ENCODE measurements at regions not wholly inside any gene's neighbourhood (a gene's known extent, or its start where the extent isn't known, plus 50 kb on each side); places are given as distances from the start of the nearest gene placed in this dataset.

DNA sequence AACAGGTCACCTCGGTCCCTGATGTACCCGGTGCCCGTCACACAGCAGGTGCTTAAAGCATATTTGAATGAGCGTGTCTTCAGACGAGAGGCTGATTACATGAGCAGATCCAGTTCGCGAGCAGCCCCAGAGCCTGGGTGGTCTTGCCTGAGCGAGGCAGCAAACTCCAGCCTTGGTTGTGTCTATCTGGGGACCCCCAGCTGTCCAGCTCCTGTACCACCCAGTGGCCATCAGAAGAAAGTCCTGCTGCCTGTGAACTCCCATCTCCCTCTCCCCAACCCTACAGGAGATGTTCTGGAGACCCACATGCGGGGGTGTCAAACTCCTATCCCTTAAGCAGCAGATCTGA, 174.2 kb downstream of the PHETA1 start:
- no peak for DNase-seq

DNA sequence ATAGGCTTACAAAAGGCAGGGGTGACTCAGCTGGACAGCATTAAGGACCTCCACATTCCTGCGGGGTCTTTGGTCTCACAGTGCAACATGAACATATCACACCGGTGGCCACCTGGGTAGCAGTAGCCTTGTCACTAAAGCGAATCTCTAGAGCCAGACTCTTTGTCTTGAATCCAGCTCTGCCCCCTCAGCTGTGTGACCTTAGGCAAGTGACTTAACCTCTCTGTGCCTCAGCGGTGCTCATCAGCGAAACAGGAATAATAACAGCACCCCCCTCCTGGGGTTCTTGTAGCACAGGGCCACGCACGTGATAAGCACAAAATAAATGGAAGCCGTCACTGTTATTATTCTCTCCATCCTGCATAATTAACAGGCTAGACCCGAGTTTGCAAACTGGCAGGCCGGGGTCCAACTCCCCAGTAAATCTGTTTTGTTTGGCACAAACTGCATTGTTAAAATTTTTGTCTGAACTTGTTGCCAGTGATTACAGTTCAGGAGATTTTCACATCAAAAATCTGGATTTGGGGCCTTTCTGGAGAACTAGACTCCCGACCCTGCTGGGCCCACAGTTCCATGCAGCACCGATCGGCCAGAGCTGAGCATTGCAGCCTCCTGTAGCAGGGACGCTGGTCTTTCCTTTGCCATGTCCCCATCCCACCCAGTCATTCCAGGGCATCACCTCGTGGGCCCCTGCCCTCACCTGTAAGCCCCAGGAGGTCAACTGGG, 174.8 kb downstream of the PHETA1 start:
- DNase-seq = no peak

DNA sequence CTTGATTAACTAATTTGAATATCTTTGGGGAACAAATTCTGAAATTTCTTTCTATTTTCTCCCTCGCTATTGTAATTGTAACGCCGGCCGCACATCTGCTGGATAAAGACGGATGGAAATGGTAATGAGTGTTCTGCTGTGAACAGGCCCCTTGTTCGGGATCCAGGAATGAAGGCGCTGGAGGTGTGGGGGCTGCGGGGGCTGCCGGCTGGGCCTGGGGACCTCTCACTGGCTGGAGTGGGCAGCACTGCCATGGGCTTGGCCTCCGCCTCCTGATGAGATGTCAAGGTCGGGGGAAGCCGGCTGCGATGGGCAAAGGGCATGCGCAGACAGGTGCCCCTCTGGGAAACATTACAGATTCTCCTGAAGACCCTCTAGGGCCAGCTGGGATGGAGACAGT, 175.4 kb downstream of the PHETA1 start:
- no peak for DNase-seq

DNA sequence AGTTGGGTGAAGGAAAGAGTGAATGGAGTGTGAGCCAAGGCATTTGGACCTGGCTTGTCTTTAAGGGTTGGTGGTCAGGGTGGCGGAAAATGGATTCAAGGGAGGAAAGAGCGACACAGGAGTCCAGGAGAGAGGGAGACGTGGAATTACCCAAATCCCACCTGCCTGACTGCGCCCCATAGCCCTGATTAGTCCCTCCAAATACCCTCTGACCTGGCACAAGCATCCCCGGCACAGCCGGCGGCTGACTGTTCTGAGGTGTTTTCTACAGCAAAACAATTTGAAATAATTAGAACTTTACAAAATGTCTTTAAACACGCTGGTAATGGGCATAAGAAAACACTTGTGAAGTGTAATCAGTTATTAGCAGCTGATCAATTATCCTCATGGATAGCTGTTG, 175.8 kb downstream of the PHETA1 start:
- no peak for DNase-seq

DNA sequence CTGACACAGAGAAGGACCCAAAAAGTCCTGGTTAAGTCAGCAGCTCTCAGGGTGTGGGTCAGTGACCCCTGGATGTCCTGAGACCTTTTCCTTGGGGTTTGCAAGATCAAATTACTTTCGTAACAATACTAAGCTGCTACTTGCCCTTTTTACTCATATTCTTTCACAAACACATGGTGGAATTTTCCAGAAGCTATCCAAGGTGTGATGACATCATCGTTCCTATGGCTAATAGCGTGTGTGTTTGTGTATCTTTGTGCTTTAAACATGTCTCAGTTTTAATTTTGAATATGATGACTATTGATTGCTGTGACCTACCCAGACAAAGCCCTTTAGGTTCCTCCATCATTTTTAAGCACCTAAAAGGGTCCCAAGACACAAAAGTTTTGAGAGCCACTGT, 176.2 kb downstream of the PHETA1 start:
- DNase-seq = no peak

DNA sequence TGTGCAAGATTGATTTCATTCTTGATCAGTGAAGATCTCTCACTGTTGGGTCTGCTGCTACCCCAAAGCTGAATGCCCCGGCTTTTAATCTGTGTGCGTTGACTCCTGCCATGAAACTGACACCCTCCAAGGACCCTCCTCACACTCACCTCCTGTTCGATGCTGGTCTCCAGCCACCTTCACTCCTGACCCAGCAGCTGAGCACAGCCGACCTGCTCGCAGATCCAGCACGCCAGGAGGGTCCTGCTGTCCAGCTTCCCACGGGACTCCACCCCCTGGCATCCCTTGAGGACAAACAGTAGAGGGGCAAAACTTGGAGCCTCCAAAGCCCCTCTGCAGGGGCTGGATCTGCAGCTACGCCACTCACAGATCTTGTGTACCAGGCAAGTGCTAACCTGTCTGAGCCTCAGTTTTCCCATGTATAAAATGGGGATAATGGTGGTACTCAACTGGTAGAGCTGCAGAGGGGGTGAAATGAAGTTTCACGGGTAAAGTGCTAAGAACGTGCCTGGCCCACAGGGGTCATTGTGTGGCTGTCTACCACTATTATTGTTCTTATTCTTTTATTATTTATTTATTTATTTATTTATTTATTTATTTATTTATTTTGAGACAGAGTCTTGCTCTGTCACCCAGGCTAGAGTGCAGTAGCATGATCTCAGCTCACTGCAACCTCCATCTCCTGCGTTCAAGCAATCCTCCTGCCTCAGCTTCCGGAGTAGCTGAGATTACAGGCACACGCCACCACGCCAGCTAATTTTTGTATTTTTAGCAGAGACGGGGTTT, 178.0 kb downstream of the PHETA1 start:
- DNase-seq = no peak

DNA sequence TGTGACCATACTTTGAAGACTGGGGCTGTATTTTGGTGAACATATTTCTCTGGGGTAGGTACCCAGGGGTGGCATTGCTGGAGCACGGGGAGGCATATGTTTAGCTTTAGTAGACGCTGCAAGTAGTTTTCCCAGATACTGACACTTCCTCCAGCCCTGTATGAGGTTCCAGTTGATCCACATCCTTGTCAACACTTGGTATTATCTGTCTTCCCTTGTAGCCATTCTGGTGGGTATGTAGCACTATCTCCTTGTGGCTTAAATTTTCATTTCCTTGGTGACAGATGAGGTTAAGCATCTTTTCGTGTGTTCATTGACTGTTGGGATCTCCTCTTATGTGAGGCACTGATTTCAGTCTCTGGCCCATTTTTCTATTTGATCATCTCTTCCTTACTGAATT, 179.1 kb downstream of the PHETA1 start:
- DNase-seq = no peak

DNA sequence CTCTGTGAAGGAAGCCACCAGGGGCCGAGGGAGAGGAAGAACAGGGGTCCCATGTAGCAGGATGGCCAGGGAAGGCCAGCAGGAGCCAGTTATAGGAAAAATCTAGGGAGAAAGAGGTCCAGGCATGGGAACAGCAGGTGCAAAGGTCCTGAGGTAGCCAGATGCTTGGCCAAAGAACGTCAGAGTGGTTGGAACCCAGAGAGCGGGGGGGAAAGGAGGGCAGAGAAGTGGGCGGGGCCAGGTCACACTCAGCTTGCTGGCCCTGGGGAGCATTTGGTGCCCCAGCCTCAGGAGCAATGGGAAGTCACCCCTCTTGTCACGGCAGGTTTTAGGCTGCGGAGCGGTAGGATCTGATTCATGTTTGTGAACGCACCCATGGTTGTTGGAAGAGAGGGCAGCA, 180.5 kb downstream of the PHETA1 start:
- no peak for DNase-seq

DNA sequence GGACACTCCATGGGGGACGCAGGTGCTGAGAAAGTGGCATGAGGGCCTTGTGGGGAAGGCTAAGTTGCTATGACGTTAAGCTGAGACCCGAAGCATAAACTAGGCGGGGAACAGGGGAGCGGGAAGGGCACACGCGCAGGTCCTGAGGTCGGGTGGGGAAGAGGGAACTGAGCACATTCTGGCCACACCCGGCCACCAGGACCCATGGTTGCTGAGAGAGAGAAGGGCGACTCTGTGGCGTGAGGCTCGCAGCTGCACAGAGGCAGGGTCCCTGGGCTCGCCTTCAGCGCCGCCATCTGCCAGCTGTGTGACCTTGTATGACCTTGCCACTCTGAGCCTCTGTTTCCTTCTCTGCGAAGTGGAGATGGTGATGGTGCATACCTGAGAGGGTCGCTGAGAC, 182.5 kb downstream of the PHETA1 start:
- no peak for DNase-seq

DNA sequence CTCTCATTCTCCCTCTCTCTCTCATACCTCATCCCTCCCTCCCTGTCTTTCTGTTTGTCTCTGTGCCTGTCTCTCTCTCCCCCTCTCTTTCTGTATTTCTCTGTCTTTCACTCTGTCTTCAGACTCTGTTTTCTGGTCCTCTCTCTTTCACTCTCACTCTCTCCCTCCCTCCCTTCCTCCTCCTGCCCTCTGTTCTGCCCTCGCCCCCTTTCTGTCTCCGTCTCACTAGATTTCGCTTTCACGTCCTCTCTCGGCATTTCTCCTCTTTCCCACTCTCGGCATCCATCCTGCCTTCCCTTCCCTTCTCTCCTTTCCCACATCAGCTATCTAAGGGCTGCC, 183.0 kb downstream of the PHETA1 start:
- no peak for DNase-seq

DNA sequence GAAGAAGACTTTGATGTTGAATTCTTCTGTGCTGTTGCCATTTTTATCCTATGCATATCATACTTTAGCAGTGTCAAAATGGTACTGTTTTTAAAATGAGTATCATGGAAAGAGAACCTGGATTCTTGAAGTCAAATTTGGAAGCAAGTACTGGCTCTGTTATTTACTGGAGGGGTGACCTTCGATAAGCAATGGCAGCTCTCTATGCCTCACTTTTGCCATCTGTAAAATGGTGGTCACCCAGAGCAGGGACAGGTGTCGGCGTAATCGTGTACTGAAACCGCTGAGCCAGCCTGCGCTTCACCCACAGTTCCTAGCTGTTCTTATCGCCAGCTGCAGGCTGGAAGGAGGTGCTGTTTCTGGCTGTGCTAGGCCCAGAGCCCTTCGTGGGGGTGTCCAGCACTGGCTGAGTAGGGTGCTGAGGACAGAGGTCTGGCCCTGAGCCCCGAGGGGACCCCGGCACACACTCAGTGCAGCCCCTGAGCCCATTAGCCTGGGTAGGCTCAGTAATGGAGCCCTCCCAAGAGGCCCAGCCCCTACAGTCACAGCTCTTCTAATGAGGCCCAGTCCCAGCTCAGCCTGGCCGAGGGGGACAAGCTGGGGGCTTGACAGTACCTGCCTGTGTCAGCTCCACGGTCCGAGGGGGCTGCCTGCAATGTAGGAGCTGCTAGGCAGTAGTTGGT, 183.5 kb downstream of the PHETA1 start:
- no peak for DNase-seq

DNA sequence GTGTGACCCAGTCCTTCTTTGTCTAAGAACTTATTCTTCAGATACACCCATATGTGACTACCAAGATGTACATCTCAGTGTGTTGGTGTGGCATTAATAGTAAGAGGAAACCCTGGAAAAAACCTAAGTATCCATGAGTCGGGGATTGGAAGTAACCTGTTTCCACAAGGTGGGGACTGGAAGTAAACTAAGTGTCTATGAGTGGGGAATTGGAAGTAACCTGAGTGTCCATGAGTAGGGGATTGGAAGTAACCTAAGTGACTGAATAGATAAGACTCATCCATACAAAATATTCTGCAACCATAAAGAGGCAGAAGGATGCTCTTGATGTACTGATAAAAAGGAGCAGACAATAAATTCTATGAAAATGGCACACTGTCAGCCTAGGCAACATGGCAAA, 184.7 kb downstream of the PHETA1 start:
- no peak for DNase-seq

DNA sequence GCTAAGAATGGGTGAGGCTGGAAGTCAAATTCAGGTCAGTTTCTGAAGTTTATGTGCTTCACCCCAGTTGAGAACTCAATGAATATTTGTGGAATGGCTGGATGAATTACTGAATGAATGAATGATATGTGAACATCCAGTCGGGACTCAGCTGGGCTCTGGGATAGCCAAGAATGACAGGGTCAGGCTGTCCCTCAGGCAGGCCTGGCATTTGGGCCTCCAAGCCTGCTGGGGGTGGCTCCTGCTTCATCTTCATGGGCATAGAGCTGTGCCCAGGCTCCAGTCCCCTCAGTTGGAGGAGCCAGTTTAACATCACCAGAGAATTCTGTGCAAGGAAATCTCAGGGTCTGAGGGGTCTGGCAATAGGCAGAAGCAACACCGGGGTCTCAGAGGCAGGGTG, 185.8 kb downstream of the PHETA1 start:
- no peak for DNase-seq

DNA sequence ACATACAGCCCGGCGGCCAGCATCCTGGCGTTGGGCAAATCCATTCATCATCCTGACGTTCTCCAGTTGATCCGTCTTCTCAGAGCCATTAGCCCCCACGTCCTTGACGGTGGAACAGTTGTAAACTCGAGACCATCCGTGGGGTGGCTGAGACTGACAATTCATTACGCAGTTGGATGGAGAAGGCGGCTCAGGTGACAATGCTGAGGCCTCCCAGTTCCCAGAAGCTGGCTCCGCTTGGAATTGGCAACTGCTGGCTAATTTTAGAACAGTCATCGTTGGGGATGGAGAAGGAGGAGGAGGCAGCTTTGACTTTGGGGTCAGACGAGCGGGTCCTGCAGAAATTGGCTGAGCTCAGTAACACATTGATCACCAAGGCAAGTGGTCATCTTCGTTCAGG, 186.5 kb downstream of the PHETA1 start:
- DNase-seq = no peak

DNA sequence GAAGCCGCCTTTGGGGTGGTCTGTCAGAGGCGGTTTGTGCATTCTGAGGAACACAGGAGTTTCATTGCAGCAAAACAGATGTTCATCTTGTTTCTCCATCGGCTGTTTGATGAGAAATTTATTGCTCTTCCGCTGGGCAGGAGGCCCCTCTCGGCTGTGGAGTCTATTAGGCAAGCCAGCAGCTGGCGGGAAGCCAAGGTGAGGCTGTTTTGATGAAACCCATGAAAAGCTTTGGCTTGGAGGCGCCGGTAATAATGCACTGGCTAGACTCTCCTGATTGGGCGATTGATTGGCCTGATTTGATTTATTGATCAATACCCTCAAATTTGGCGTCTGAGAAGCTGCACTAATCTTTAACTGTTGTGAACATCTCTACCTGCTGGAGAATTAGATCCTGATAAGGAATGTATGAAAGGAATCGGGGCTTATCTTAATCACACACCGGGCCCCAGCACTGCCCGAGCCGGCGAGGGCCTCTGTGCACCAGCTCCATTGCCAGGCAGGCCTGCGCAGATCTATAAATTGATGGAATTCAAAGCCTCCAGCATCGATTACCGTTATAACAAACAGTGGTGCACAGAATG, 187.7 kb downstream of the PHETA1 start:
- no peak for DNase-seq

DNA sequence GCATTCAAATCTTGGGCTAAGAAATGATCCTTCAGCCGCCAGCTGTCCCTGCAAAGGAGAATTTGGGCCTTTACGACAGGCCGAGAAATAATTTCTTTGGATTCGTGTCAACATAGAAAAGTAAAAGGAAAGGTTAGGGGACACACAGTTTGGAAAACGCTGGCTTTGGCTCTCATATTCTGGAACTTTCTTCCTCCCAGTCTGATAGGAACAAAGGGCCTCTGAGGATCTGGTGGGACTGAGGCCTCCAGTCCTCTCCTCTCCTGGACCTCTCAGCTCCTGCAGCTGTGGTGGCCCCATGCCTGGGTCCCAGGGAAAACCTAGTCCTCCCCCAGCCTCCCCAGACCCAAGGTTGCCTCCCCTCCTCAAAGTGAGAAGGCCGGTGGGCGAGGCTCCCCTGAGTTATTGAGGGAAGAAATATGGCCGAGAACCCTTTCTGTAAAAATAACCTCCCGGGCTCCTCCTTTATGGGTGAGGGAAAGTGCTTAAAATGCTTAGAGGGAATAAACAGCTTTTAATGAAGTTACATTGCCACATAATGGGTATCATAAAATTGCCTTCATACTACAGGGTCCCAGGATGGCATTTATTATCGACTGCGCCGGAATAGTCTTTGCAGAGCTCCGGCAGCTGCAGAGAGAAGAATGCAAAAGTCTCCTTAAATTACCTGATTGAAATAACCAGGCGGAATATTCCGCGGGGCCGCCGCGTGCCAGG, 188.3 kb downstream of the PHETA1 start:
- DNase-seq = no peak

DNA sequence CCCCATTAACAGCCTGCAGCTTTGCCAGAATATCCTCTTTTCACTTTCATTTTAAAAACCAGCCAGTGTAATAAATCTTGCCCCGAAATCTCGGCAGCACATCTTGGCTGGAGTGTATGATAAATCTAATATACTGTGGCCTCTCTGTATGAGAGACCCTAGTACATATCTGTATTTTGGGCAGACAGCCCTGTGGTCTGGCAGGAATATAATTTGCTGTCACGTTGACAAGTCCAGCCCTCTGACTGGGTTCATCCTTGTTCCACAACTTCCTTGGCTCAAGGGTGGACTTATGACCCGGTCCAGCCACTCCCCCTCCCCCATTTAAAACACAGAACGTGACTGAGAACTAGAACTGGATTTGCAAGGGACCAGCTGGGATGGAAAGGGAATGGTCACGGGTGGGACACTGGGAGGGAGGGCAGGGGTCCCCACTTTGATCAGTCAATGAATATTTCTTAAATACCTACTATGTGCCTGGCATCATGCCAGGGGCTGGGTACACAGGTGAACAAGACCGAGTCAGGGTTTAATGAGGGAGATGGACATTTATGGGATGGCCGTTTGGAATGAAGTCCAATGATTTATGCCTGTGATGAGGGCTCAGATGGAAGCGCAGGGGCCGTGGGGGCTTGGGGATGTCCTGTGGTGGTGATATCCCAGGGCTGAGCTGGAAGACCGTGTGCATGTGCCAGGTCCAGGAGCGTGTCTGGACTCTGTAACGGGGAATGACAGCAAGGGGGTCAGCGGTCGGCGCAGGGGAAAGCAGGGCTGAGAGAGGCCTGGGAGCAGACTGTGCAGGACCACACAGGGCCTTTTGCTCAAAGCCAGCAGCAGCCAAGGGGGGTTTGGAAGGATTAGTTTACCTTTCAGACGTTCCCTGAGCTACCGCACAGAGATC, 190.5 kb downstream of the PHETA1 start:
- no peak for DNase-seq

DNA sequence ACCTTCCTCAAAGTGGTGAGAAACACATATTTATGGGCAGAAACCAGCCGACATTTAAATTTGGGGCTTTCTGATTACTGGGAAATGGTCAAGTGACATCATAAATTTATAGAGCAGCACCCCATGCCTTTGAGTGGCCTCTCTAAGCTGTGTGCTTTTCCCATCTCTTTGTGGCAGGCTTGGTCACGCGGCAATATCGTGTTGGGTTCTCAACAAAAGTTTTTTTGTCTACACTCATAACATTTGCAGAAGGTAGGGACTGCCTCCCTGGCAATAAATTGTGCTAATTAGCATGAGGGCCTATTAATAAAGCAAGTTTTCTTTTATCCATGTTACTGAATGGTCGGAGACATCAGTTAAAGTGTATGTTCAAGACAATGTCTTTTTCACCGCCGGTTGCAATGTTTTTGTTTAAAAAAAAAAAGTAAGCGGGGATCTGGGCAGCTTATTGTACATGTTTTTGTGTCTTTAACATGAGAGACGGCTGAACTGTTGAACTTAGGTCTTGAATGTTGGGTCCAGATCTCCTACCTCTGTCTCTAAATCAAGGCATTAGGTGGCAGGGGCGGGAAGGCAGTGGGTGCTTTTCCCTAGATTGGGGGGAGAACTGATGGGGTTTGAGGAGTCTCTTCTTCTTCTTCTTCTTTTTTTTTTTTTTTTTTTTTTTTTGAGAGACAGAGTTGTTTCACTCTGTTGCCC, 193.3 kb downstream of the PHETA1 start:
- no peak for DNase-seq

DNA sequence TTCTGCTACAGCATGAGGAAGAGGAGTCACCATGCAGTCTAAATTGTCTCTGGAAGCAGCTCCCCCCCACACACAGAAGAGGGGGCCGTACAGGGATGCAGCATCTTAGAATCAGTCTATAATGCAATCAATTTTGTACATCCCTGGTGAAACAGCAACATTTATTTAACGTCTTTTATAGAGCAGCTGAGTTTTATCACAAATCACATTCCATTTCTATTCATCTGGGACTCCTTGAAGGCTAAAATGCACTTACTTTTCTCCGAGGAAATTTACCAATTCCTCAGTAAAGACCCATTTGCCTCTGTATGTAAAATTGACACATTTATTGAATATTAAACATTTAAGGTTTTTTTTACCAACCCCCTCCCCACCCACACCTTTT, 193.9 kb downstream of the PHETA1 start:
- no peak for DNase-seq

DNA sequence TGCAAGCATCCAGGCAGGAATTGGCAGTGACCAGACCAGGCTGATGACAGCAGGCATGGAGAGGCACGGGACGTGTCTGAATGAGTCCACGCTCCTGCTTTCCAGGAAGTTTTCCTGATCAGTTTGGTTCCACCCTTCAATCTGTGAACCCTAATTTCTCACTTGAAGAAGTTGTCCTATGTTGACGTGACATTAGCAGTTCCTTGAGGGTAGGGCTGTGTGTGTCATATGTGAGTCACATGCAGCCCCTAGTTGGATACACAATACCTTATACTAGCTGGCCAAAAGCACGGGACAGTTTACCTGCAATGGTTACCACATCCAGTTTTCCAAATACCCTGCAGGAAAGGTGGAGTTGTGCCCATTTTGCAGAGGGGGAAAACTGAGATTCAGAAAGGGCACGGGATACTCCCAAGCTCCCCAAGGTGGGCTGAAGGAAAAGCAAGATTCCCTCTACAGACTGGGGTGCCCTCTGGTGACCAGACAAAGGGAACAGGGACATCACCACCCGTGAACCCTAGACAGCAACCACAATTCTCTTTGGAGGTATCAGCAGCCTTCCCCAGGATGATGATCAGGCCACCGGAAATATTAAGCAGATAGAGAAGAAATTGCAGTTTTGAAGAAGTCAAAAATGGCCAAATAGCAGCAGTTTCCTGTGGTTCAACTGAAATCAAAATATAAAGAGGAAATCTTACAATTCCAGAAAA, 194.5 kb downstream of the PHETA1 start:
- no peak for DNase-seq

DNA sequence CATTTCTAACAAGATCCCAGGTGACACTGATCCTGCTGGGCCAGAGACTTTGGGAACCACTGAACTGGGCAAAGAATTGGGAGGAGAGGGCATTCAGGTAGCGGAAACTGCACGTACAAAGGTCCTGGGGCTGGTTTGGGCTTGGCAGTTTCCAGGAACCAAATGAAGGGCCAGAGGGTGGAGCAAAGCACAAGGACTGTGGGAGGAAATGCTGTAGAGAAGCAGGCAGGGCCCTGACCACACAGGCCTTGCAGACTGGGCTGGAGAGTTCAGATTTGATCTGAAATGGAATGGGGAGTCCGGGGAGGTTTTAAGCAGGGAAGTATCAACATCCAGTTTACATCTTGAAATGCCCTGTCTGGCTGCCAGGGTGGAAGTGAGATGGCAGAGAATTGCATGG, 195.1 kb downstream of the PHETA1 start:
- no peak for DNase-seq
